Limb (tissue), 2 donors: ENCODE measurements at regions not wholly inside any gene's neighbourhood (a gene's known extent, or its start where the extent isn't known, plus 50 kb on each side); places are given as distances from the start of the nearest gene placed in this dataset.
"Not testable (repeated sequence)": the region's sequence is repeated elsewhere in the genome, so short reads cannot be mapped to it uniquely, and the experiment has no call there.

Experiments
- DNase-seq, 2 donors: peaks; one replicate each; pipeline ENCODE4 v3.0.0-alpha.2; 2016; ENCODE audit errors: extremely low spot score in 2 of 2

GRCh38 chr10:22158426-22158825, 59.4 kb downstream of the EBLN1 start:
- no peak for DNase-seq

GRCh38 chr10:22156750-22157149, 61.1 kb downstream of the EBLN1 start:
- no peak for DNase-seq

DNA sequence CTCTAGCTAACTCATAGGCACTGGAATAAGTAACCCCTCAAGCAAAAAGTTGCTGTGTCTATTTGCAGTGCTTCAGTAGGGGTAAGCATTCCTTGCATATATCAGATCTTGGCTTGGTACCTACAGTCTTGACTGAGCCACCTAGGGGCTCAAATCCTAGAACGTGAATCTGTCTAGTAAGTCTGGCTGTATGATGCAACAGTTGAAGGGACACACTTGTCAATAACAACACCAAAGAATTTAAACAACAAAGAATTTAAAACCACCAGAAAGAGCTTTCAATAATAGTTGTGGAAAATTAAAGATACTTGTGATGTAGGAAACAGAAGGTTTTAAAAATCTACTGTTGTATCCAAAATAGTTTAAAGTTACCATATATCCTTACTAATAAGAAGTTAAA, 65.4 kb downstream of the EBLN1 start:
- DNase-seq = no peak

- DNase-seq = no peak
Observed at GRCh38 chr10:22150842-22151241, 67.0 kb downstream of the EBLN1 start.

DNA sequence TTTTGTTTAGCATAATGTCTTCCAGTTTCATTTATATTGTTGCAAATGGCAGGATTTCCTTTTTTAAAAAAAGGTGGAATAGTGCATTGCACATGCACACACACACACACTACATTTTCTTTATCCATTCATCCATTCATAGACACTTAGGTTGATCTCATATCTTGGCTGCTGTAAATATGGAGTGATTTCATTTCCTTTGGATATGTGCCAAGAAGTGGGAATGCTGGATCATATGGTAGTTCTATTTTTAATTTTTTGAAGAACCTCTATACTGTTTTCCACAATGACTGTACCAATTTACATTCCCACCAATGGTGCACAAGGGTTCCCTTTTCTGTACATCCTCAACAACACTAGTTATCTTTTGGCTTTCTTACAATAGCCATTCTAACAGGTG, 68.9 kb downstream of the EBLN1 start:
- peak in 1 of 2 donors; percentile 30 for DNase-seq

- not testable (repeated sequence) for DNase-seq
Observed at GRCh38 chr10:22145873-22146272, 71.9 kb downstream of the EBLN1 start.

GRCh38 chr10:22137542-22137941, 80.3 kb downstream of the EBLN1 start:
- no peak for DNase-seq

DNA sequence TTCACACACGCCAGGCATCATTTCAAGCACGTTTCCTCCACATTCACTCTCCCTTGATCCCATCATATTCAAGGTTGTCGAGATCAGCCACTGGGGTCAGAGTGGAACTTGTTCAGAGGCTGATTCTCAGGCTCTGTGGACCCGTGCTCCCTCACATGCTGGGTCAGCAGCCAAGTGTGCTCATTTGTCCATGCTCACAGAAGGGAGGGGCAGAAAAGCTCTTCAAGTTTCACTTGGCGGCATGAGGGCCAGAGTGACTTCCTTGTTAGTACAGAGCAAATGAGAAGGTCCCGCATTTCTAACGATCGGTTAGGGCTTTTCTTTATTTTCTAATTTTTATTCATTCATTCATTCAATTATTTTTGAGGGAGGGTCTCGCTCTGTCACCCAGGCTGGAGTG, 82.2 kb downstream of the EBLN1 start:
- DNase-seq = no peak

DNA sequence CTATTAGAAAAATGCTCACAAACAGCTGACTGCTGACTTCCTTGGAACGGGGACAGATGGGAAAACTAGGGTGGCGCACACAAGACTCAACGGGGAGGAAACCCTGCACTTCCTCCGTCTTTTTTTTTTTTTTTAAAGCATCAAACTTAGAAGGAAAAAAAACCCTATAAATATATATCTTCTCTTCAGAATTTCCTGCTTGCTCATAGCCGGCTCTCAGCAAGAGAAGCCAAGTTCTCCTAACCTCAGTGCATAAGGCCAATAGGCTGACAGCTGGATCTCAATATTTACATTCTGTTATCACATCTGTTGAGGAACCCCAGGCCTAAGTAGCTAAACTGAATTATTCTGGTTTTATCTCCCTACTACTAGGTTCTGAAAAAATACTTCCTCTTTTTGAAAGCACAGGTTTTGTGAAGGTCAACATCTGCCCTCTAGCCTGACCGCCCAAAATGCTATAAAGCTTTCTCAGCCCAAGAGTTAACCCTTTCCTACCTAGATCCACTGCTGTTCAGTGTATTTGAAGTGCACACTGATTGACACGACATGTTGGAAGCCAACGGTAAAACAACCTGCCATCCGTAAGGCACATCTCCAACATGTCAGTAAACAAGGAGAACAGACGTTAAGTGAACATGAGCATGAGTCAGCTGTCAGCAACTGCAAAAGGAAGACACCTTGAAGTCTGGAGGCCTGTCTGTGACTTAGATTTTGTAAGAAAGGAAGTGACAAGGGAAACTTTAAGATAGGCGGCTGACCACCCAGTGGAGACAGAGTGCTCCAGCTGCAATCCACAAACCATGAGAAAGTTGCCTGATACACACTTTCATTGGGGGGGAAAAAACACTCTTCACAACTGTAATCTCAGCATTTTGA, 83.8 kb downstream of the EBLN1 start:
- no peak for DNase-seq

DNA sequence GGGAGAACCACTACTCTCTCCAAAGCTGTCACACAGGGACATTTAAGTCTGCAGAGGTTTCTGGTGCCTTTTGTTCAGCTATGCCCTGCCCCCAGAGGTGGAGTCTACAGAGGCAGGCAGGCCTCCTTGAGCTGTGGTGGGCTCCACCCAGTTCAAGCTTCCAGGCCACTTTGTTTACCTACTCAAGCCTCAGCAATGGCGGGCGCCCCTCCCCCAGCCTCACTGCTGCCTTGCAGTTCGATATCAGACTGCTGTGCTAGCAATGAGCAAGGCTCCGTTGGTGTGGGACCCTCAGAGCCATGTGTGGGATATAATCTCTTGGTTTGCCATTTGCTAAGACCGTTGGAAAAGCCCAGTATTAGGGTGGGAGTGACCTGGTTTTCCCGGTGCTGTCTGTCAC, 87.0 kb downstream of the EBLN1 start:
- not testable (repeated sequence) for DNase-seq

- not testable (repeated sequence) for DNase-seq
Observed at GRCh38 chr10:22129612-22130011, 88.2 kb downstream of the EBLN1 start.

- not testable (repeated sequence) for DNase-seq
Observed at GRCh38 chr10:22121181-22121580, 96.6 kb downstream of the EBLN1 start.

GRCh38 chr10:22120072-22120471, 97.7 kb downstream of the EBLN1 start:
- not testable (repeated sequence) for DNase-seq

DNA sequence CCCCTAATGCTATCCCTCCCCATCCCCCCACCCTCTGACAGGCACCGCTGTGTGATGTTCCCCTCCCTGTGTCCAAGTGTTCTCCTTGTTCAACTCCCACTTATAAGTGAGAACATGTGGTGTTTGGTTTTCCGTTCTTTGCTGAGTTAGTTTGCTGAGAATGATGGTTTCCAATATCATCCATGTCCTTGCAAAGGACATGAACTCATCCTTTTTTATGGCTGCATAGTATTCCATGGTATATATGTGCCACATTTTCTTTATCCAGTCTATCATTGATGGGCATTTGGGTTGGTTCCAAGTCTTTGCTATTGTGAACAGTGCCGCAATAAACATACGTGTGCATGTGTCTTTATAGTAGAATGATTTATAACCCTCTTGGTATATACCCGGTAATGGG, 98.2 kb downstream of the EBLN1 start:
- DNase-seq = not testable (repeated sequence)

DNA sequence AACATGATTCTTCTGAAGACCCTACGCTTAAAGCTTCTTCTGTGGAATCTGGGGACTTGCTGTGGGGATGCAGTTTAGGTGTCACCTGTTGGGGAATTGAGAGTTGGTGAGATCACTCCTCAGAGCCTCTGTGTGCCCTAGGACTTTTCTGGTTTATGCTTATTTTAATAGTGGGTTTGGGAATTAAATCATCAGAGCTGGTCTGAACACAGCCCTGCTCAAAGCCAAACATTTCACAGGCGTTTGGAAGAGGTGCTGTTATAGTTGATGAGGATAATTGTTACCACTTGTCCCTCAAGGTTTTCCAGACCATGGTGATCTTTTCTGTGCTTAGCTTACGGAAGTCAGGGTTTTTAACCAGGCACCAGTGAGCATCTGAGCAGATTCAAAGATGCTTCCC, 106.1 kb downstream of the EBLN1 start:
- no peak for DNase-seq

DNA sequence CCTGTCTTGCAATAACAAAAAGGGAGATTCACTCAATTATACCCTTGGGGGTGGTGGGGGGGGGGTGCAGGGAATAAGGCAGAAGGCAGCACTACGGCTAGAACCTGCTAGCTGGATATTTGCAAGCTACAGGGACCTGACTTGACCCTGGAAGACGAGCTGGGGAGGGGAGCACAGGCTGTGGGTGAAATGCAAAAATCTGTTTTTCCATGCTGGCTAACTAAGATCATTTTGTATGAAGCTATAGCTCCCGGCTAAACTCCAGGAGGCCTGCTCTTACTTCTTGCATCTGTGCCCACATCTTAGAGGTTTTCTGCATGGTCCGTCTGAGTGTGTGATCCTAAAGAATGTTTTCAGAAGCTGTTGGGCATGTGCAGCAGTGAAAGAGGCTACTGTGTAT, 106.6 kb downstream of the EBLN1 start:
- no peak for DNase-seq

- DNase-seq = no peak
Observed at GRCh38 chr10:22110761-22111160, 107.1 kb downstream of the EBLN1 start.

DNA sequence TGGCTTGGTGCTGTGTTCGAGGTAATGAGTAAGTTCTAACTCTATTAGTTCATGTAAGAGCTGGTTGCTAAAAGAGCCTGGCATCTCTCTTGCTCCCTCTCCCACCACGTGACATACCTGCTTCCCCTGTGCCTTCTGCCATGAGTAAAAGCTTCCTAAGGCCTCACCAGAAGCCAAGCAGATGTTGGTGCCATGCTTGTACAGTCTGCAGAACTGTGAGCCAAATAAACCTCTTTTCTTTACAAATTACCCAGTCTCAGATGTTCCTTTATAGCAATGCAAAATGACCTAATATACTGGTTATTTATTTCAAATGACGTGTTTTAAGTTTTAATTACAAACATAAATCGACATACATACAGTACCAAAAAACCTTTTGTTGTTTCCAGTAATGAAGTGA, 101.7 kb upstream of the DNAJC1 start:
- no peak for DNase-seq

DNA sequence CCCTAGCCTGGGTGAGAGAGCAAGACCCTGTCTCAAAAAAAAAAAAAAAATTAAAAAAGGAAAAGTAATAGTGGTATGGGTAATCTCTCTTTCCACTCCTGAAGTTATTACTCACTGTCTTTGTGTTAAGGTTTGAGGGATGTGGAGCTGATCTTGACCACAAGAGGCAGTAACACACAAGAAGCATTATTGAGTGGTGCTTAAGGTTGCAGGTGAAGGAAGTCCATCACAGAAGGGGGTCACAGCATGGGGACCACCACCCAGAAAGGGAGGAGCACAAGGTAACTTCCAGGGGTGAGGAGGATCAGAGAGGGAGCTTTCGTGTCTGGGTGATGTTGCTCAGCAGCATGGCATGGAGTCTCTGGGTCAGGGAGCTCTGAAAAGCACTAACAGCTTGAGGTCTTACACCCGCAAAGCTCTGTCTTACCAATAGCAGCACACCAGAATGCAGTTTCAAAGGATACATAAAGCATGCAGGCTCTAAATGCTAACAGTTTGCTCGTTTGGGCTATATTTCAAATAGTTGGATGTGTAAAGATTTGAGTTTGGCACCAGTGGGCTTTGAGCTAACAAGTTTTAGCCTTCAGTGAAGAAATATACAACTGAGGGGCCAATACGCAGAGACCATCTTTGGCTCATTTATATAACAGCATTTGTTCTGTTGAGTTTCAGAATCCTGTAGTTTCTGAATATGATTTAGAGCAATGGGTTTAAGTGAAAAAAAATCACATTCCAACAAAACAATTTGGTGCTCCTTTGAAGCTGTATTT, 100.4 kb upstream of the DNAJC1 start:
- DNase-seq = no peak

- DNase-seq = no peak
Observed at GRCh38 chr10:22097696-22098095, 94.2 kb upstream of the DNAJC1 start.

DNA sequence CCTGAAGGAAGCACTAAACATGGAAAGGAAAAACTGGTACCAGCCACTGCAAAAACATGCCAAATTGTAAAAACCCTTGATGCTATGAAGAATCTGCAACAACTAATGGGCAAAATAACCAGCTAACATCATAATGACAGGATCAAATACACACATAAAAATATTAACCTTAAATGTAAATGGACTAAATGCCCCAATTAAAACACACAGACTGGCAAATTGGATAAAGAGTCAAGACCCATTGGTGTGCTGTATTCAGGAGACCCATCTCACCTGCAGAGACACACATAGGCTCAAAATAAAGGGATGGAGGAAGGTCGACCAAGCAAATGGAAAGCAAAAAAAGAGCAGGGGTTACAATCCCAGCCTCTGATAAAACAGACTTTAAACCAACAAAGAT, 87.7 kb upstream of the DNAJC1 start:
- DNase-seq = not testable (repeated sequence)

- no peak for DNase-seq
Observed at GRCh38 chr10:22087402-22087738, 83.8 kb upstream of the DNAJC1 start.
